ENCODE measurements at regions not wholly inside any gene's neighbourhood (a gene's known extent, or its start where the extent isn't known, plus 50 kb on each side); places are given as distances from the start of the nearest gene placed in this dataset.

- no peak overlapping the region for H3K27ac ChIP-seq
- no peak for DNase-seq (ENCODE audit: extremely low spot score in 2 of 2)
- H3K4me3 ChIP-seq, result no peak overlapping the region
- no peaks in the 10 kb centered on the region for H3K36me3 ChIP-seq
- H3K4me1 ChIP-seq, result no peaks in the 10 kb centered on the region
- intact Hi-C loops (cut with DNase I), result no loop called here
- H3K27me3 ChIP-seq, result no peaks in the 10 kb centered on the region
- TF ChIP-seq POLR2AphosphoS5 (IDR thresholded peaks at IDR 0.05; ENCODE audit: insufficient read depth in 1 of 2, low read depth in 1 of 2) (no peak), POLR2A (IDR thresholded peaks at IDR 0.05) (no peak), CTCF (IDR thresholded peaks at IDR 0.05) (no peak)
- no peaks in the 10 kb centered on the region for H3K9me3 ChIP-seq
These were observed 55.5 kb downstream of the DRD1 start for GRCh38 chr5:175388531-175388930.

GRCh38 chr5:175387144-175387543 lies 56.8 kb downstream of the DRD1 start:
- H3K4me1 ChIP-seq, result no peaks in the 10 kb centered on the region
- DNase-seq (ENCODE audit: extremely low spot score in 2 of 2), result no peak

DNA sequence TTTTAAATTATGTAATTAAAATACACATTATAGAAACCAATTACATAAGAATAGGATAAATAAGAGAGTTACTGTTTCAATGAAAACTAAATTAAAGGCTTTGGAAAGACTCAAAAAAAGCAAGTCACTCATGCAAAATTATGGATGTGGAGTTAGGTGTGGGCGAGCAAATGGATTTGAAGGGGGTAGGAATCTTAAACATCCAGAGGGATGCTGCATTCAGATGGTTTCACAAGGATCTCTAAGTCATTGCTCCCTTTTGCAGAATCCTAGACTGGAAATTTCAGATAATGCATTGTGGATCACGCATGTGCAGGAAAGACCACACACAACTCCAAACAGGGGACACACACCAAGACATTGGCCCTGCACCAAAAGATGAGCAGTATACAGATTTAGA lies 57.5 kb downstream of the DRD1 start:
- H3K27me3 ChIP-seq, result no peaks in the 10 kb centered on the region
- H3K36me3 ChIP-seq, result no peaks in the 10 kb centered on the region
- TF ChIP-seq POLR2A (IDR thresholded peaks at IDR 0.05), result no peak
- TF ChIP-seq POLR2AphosphoS5 (IDR thresholded peaks at IDR 0.05; ENCODE audit: insufficient read depth in 1 of 2, low read depth in 1 of 2), result no peak
- TF ChIP-seq CTCF (IDR thresholded peaks at IDR 0.05), result no peak
- no peaks in the 10 kb centered on the region for H3K4me1 ChIP-seq
- H3K4me3 ChIP-seq, result no peak overlapping the region
- DNase-seq (ENCODE audit: extremely low spot score in 2 of 2), result no peak
- no peaks in the 10 kb centered on the region for H3K9me3 ChIP-seq
- no peak overlapping the region for H3K27ac ChIP-seq
- intact Hi-C loops (cut with DNase I), result no loop called here

More at GRCh38 chr5:175387144-175387543, 56.8 kb downstream of the DRD1 start:
- no peaks in the 10 kb centered on the region for H3K27me3 ChIP-seq
- TF ChIP-seq POLR2A (IDR thresholded peaks at IDR 0.05) (no peak), CTCF (IDR thresholded peaks at IDR 0.05) (no peak), POLR2AphosphoS5 (IDR thresholded peaks at IDR 0.05; ENCODE audit: insufficient read depth in 1 of 2, low read depth in 1 of 2) (no peak)
- no peak overlapping the region for H3K27ac ChIP-seq
- intact Hi-C loops (cut with DNase I), result no loop called here
- no peak overlapping the region for H3K4me3 ChIP-seq
- no peaks in the 10 kb centered on the region for H3K36me3 ChIP-seq
- no peaks in the 10 kb centered on the region for H3K9me3 ChIP-seq

DNA sequence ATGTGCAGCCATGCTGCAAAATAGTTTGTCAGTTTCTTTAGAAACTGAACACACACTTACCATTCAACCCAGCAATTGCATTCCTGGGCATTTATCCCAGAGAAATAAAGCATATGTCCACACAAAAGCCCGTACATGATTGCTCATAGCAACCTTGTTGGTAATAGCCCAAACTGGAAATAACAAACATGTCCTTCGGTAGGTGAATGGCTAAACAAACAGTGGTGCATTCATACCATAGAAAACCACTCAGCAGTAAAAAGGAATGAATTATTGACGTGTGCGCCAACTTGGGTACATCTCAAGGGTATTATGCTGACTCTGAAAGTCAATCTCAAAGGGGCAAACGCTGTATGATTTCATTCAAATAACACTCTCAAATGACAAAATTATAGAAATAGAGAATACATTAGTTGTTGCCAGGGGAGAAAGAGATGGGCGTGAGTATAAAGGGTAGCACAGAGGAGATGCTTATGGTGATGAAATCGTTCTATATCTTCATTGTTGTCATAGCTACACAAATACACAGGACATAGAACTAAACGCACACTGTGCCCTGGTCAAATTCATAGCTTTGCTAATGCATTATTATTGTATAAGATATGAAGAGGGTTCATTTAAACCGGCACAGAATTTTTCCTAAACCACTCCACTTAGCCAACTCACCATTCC lies 58.2 kb downstream of the DRD1 start:
- Histone ChIP-seq H3K4me3 (no peak overlapping the region), H3K36me3 (no peaks in the 10 kb centered on the region), H3K27ac (no peak overlapping the region), H3K4me1 (no peaks in the 10 kb centered on the region), H3K9me3 (no peaks in the 10 kb centered on the region), H3K27me3 (no peaks in the 10 kb centered on the region)
- TF ChIP-seq CTCF (IDR thresholded peaks at IDR 0.05) (no peak), POLR2A (IDR thresholded peaks at IDR 0.05) (no peak), POLR2AphosphoS5 (IDR thresholded peaks at IDR 0.05; ENCODE audit: insufficient read depth in 1 of 2, low read depth in 1 of 2) (no peak)
- intact Hi-C loops (cut with DNase I), result no loop called here
- no peak for DNase-seq (ENCODE audit: extremely low spot score in 2 of 2)

- no peak for TF ChIP-seq POLR2A (IDR thresholded peaks at IDR 0.05)
- no peak for TF ChIP-seq CTCF (IDR thresholded peaks at IDR 0.05)
- no peak for TF ChIP-seq POLR2AphosphoS5 (IDR thresholded peaks at IDR 0.05; ENCODE audit: insufficient read depth in 1 of 2, low read depth in 1 of 2)
- no peaks in the 10 kb centered on the region for H3K4me1 ChIP-seq
- no peak overlapping the region for H3K4me3 ChIP-seq
- H3K27ac ChIP-seq, result no peak overlapping the region
- no peaks in the 10 kb centered on the region for H3K27me3 ChIP-seq
- DNase-seq (ENCODE audit: extremely low spot score in 2 of 2), result no peak
- no peaks in the 10 kb centered on the region for H3K36me3 ChIP-seq
- H3K9me3 ChIP-seq, result no peaks in the 10 kb centered on the region
- intact Hi-C loops (cut with DNase I), result no loop called here
These were observed 59.0 kb downstream of the DRD1 start for GRCh38 chr5:175384724-175385552.
